ENCODE measurements at regions not wholly inside any gene's neighbourhood (a gene's known extent, or its start where the extent isn't known, plus 50 kb on each side); places are given as distances from the start of the nearest gene placed in this dataset.

- H3K27me3 ChIP-seq (ENCODE audit: control insufficient read depth in 1 of 2, insufficient read depth in 2 of 2, low read length in 2 of 2) = no peaks in the 10 kb centered on the region
- no peak overlapping the region for H3K27ac ChIP-seq (ENCODE audit: low read depth, low read length)
- H3K9me3 ChIP-seq (ENCODE audit: low read length) = no peaks in the 10 kb centered on the region
- no peak overlapping the region for H3K9ac ChIP-seq (ENCODE audit: low read length)
- H3K4me3 ChIP-seq (ENCODE audit: low read depth in 1 of 2, low read length in 2 of 2) = no peak overlapping the region
- peaks cover 23% of the 10 kb centered on the region for H3K4me1 ChIP-seq (ENCODE audit: insufficient read depth, low read length)
- H3K36me3 ChIP-seq (ENCODE audit: insufficient read depth, low read length) = no peaks in the 10 kb centered on the region
These were observed 71.2 kb downstream of the VCPKMT start for GRCh38 chr14:50045039-50045711.

- Histone ChIP-seq H3K36me3 (ENCODE audit: insufficient read depth, low read length) (no peaks in the 10 kb centered on the region), H3K4me3 (ENCODE audit: low read depth in 1 of 2, low read length in 2 of 2) (no peak overlapping the region), H3K27ac (ENCODE audit: low read depth, low read length) (no peak overlapping the region), H3K9me3 (ENCODE audit: low read length) (no peaks in the 10 kb centered on the region), H3K9ac (ENCODE audit: low read length) (no peak overlapping the region), H3K4me1 (ENCODE audit: insufficient read depth, low read length) (peaks cover 23% of the 10 kb centered on the region), H3K27me3 (ENCODE audit: control insufficient read depth in 1 of 2, insufficient read depth in 2 of 2, low read length in 2 of 2) (no peaks in the 10 kb centered on the region)
These were observed 70.5 kb downstream of the VCPKMT start for GRCh38 chr14:50045837-50046236.

GRCh38 chr14:50047274-50047676, 69.1 kb downstream of the VCPKMT start:
- H3K27me3 ChIP-seq (ENCODE audit: control insufficient read depth in 1 of 2, insufficient read depth in 2 of 2, low read length in 2 of 2) = no peaks in the 10 kb centered on the region
- H3K36me3 ChIP-seq (ENCODE audit: insufficient read depth, low read length) = no peaks in the 10 kb centered on the region
- no peaks in the 10 kb centered on the region for H3K9me3 ChIP-seq (ENCODE audit: low read length)
- peaks cover 20% of the 10 kb centered on the region for H3K4me1 ChIP-seq (ENCODE audit: insufficient read depth, low read length)
- no peak overlapping the region for H3K27ac ChIP-seq (ENCODE audit: low read depth, low read length)
- H3K9ac ChIP-seq (ENCODE audit: low read length) = no peak overlapping the region
- H3K4me3 ChIP-seq (ENCODE audit: low read depth in 1 of 2, low read length in 2 of 2) = no peak overlapping the region

- H3K9me3 ChIP-seq (ENCODE audit: low read length) = no peaks in the 10 kb centered on the region
- H3K4me3 ChIP-seq (ENCODE audit: low read depth in 1 of 2, low read length in 2 of 2) = no peak overlapping the region
- H3K27me3 ChIP-seq (ENCODE audit: control insufficient read depth in 1 of 2, insufficient read depth in 2 of 2, low read length in 2 of 2) = no peaks in the 10 kb centered on the region
- H3K36me3 ChIP-seq (ENCODE audit: insufficient read depth, low read length) = no peaks in the 10 kb centered on the region
- H3K4me1 ChIP-seq (ENCODE audit: insufficient read depth, low read length) = peaks cover 14% of the 10 kb centered on the region
- no peak overlapping the region for H3K27ac ChIP-seq (ENCODE audit: low read depth, low read length)
- H3K9ac ChIP-seq (ENCODE audit: low read length) = no peak overlapping the region
These were observed 67.3 kb downstream of the VCPKMT start for GRCh38 chr14:50049093-50049492.

GRCh38 chr14:50049703-50050570, 66.4 kb downstream of the VCPKMT start:
- Histone ChIP-seq H3K36me3 (ENCODE audit: insufficient read depth, low read length) (no peaks in the 10 kb centered on the region), H3K9me3 (ENCODE audit: low read length) (no peaks in the 10 kb centered on the region), H3K9ac (ENCODE audit: low read length) (no peak overlapping the region), H3K4me3 (ENCODE audit: low read depth in 1 of 2, low read length in 2 of 2) (no peak overlapping the region), H3K27ac (ENCODE audit: low read depth, low read length) (no peak overlapping the region), H3K4me1 (ENCODE audit: insufficient read depth, low read length) (peaks cover 7% of the 10 kb centered on the region), H3K27me3 (ENCODE audit: control insufficient read depth in 1 of 2, insufficient read depth in 2 of 2, low read length in 2 of 2) (no peaks in the 10 kb centered on the region)

GRCh38 chr14:50051106-50051505, 65.3 kb downstream of the VCPKMT start:
- Histone ChIP-seq H3K9me3 (ENCODE audit: low read length) (no peaks in the 10 kb centered on the region), H3K27me3 (ENCODE audit: control insufficient read depth in 1 of 2, insufficient read depth in 2 of 2, low read length in 2 of 2) (no peaks in the 10 kb centered on the region), H3K4me3 (ENCODE audit: low read depth in 1 of 2, low read length in 2 of 2) (no peak overlapping the region), H3K36me3 (ENCODE audit: insufficient read depth, low read length) (no peaks in the 10 kb centered on the region), H3K27ac (ENCODE audit: low read depth, low read length) (no peak overlapping the region), H3K9ac (ENCODE audit: low read length) (no peak overlapping the region), H3K4me1 (ENCODE audit: insufficient read depth, low read length) (no peaks in the 10 kb centered on the region)

- Histone ChIP-seq H3K9me3 (ENCODE audit: low read length) (no peaks in the 10 kb centered on the region), H3K4me1 (ENCODE audit: insufficient read depth, low read length) (no peaks in the 10 kb centered on the region), H3K4me3 (ENCODE audit: low read depth in 1 of 2, low read length in 2 of 2) (no peak overlapping the region), H3K27me3 (ENCODE audit: control insufficient read depth in 1 of 2, insufficient read depth in 2 of 2, low read length in 2 of 2) (no peaks in the 10 kb centered on the region), H3K27ac (ENCODE audit: low read depth, low read length) (no peak overlapping the region), H3K36me3 (ENCODE audit: insufficient read depth, low read length) (no peaks in the 10 kb centered on the region), H3K9ac (ENCODE audit: low read length) (no peak overlapping the region)
These were observed 64.7 kb downstream of the VCPKMT start for GRCh38 chr14:50051706-50052105.

GRCh38 chr14:50052517-50052916, 63.9 kb downstream of the VCPKMT start:
- H3K9me3 ChIP-seq (ENCODE audit: low read length) = no peaks in the 10 kb centered on the region
- H3K4me3 ChIP-seq (ENCODE audit: low read depth in 1 of 2, low read length in 2 of 2) = no peak overlapping the region

GRCh38 chr14:50053935-50054334, 62.4 kb downstream of the VCPKMT start:
- H3K36me3 ChIP-seq (ENCODE audit: insufficient read depth, low read length) = no peaks in the 10 kb centered on the region
- H3K9me3 ChIP-seq (ENCODE audit: low read length) = no peaks in the 10 kb centered on the region
- no peaks in the 10 kb centered on the region for H3K4me1 ChIP-seq (ENCODE audit: insufficient read depth, low read length)
- H3K9ac ChIP-seq (ENCODE audit: low read length) = no peak overlapping the region
- no peak overlapping the region for H3K27ac ChIP-seq (ENCODE audit: low read depth, low read length)
- H3K27me3 ChIP-seq (ENCODE audit: control insufficient read depth in 1 of 2, insufficient read depth in 2 of 2, low read length in 2 of 2) = no peaks in the 10 kb centered on the region
- H3K4me3 ChIP-seq (ENCODE audit: low read depth in 1 of 2, low read length in 2 of 2) = no peak overlapping the region

More at GRCh38 chr14:50052517-50052916, 63.9 kb downstream of the VCPKMT start:
- no peaks in the 10 kb centered on the region for H3K27me3 ChIP-seq (ENCODE audit: control insufficient read depth in 1 of 2, insufficient read depth in 2 of 2, low read length in 2 of 2)
- H3K27ac ChIP-seq (ENCODE audit: low read depth, low read length) = no peak overlapping the region
- H3K36me3 ChIP-seq (ENCODE audit: insufficient read depth, low read length) = no peaks in the 10 kb centered on the region
- H3K9ac ChIP-seq (ENCODE audit: low read length) = no peak overlapping the region
- H3K4me1 ChIP-seq (ENCODE audit: insufficient read depth, low read length) = no peaks in the 10 kb centered on the region

- Histone ChIP-seq H3K36me3 (ENCODE audit: insufficient read depth, low read length) (no peaks in the 10 kb centered on the region), H3K9ac (ENCODE audit: low read length) (no peak overlapping the region), H3K27me3 (ENCODE audit: control insufficient read depth in 1 of 2, insufficient read depth in 2 of 2, low read length in 2 of 2) (no peaks in the 10 kb centered on the region), H3K4me1 (ENCODE audit: insufficient read depth, low read length) (peaks cover 7% of the 10 kb centered on the region), H3K9me3 (ENCODE audit: low read length) (no peaks in the 10 kb centered on the region), H3K27ac (ENCODE audit: low read depth, low read length) (no peak overlapping the region), H3K4me3 (ENCODE audit: low read depth in 1 of 2, low read length in 2 of 2) (no peak overlapping the region)
These were observed 60.7 kb downstream of the VCPKMT start for GRCh38 chr14:50055461-50056228.

- Histone ChIP-seq H3K27me3 (ENCODE audit: control insufficient read depth in 1 of 2, insufficient read depth in 2 of 2, low read length in 2 of 2) (no peaks in the 10 kb centered on the region), H3K4me3 (ENCODE audit: low read depth in 1 of 2, low read length in 2 of 2) (no peak overlapping the region), H3K27ac (ENCODE audit: low read depth, low read length) (no peak overlapping the region), H3K9me3 (ENCODE audit: low read length) (no peaks in the 10 kb centered on the region), H3K9ac (ENCODE audit: low read length) (no peak overlapping the region), H3K4me1 (ENCODE audit: insufficient read depth, low read length) (peaks cover 15% of the 10 kb centered on the region), H3K36me3 (ENCODE audit: insufficient read depth, low read length) (no peaks in the 10 kb centered on the region)
These were observed 59.9 kb downstream of the VCPKMT start for GRCh38 chr14:50056435-50056834.
